Mucosa of descending colon (tissue), 3 donors: ENCODE measurements at regions not wholly inside any gene's neighbourhood (a gene's known extent, or its start where the extent isn't known, plus 50 kb on each side); places are given as distances from the start of the nearest gene placed in this dataset.

Experiments used
- ATAC-seq: fragments of 200-7000 bp; cut with Tn5 transposase; one replicate; pipeline ENCODE4 v1.9.1; 2020; ENCODE audit warnings: mild to moderate bottlenecking, moderate library complexity
- DNase-seq, 3 donors: peaks; one replicate each; pipeline ENCODE4 v3.0.0-alpha.2; 2020
- H3K36me3 ChIP-seq: fragments of 200-600 bp; one replicate; pipeline ENCODE4 v1.8.0; 2021; ENCODE audit warnings: low read depth, mild to moderate bottlenecking
- H3K4me1 ChIP-seq: fragments of 200-600 bp; one replicate; pipeline ENCODE4 v1.8.0; 2021; ENCODE audit warnings: low read depth, mild to moderate bottlenecking
- H3K4me3 ChIP-seq: fragments of 200-600 bp; one replicate; pipeline ENCODE4 v1.8.0; 2021; ENCODE audit warnings: mild to moderate bottlenecking
- H3K9me3 ChIP-seq: fragments of 200-600 bp; one replicate; pipeline ENCODE4 v1.8.0; 2021; ENCODE audit warnings: mild to moderate bottlenecking
- CTCF ChIP-seq: fragments of 200-600 bp; IDR thresholded peaks from one replicate; pipeline ENCODE4 v1.8.0; 2022; ENCODE audit warnings: antibody characterized with exemption, mild to moderate bottlenecking
- intact Hi-C, 2 donors: fragments of 100-400 bp; cut with DNase I in 1 of 2; cut with micrococcal nuclease in 1 of 2; formaldehyde crosslinking; loops; one replicate each; pipeline versions ENCODE4 v1.11.0 to v1.11.1; 2022; cut with DNase I, micrococcal nuclease
- donor health status: DM: no; HTN: no; CAD: no; lungs with moderate emphysema.
- donor health status: DM: no; HTN: no; CAD: no.
- donor health status: DM: no; HTN: yes; CAD: no.

GRCh38 chr7:32299133-32299702, 191.0 kb downstream of the LSM5 start:
- intact Hi-C loops = no loop called here
- no peak for ATAC-seq
- DNase-seq = peak in 1 of 3 donors; percentile 15
- H3K4me3 ChIP-seq = no peak overlapping the region
- TF ChIP-seq CTCF = no peak
- H3K36me3 ChIP-seq = no peaks in the 10 kb centered on the region
- no peaks in the 10 kb centered on the region for H3K4me1 ChIP-seq
- no peaks in the 10 kb centered on the region for H3K9me3 ChIP-seq

- H3K4me3 ChIP-seq = no peak overlapping the region
- no peak for TF ChIP-seq CTCF
- DNase-seq (no peak), ATAC-seq (no peak)
- no peaks in the 10 kb centered on the region for H3K9me3 ChIP-seq
- no peaks in the 10 kb centered on the region for H3K4me1 ChIP-seq
- no peaks in the 10 kb centered on the region for H3K36me3 ChIP-seq
- intact Hi-C loops = no loop called here
These were observed 191.6 kb downstream of the LSM5 start for GRCh38 chr7:32298408-32299132.

GRCh38 chr7:32293833-32294232, 196.3 kb downstream of the LSM5 start:
- Histone ChIP-seq H3K4me1 (no peaks in the 10 kb centered on the region), H3K4me3 (no peak overlapping the region), H3K9me3 (no peaks in the 10 kb centered on the region), H3K36me3 (no peaks in the 10 kb centered on the region)
- DNase-seq (no peak), ATAC-seq (no peak)
- intact Hi-C loops = no loop called here
- TF ChIP-seq CTCF = no peak

- no peak for ATAC-seq
- intact Hi-C loops = no loop called here
- no peak for TF ChIP-seq CTCF
- Histone ChIP-seq H3K4me1 (no peaks in the 10 kb centered on the region), H3K36me3 (no peaks in the 10 kb centered on the region), H3K9me3 (no peaks in the 10 kb centered on the region), H3K4me3 (no peak overlapping the region)
- no peak for DNase-seq
These were observed 200.3 kb downstream of the LSM5 start for GRCh38 chr7:32289651-32290414.

- Histone ChIP-seq H3K4me1 (no peaks in the 10 kb centered on the region), H3K36me3 (no peaks in the 10 kb centered on the region), H3K9me3 (no peaks in the 10 kb centered on the region), H3K4me3 (no peak overlapping the region)
- intact Hi-C loops = no loop called here
- no peak for TF ChIP-seq CTCF
- no peak for ATAC-seq
- no peak for DNase-seq
These were observed 204.5 kb downstream of the LSM5 start for GRCh38 chr7:32285698-32286097.
